ENCODE measurements at regions not wholly inside any gene's neighbourhood (a gene's known extent, or its start where the extent isn't known, plus 50 kb on each side); places are given as distances from the start of the nearest gene placed in this dataset.

- no peak for TF ChIP-seq ZNF274 (IDR thresholded peaks at IDR 0.05; ENCODE audit: low read depth, low read length)
- TF ChIP-seq YY1 (IDR thresholded peaks at IDR 0.05; ENCODE audit: insufficient read depth, insufficient read length): no peak
These were observed 194.2 kb downstream of the MTHFS start for GRCh38 chr15:79702621-79703020.
